AG10803 (cell line): ENCODE measurements at regions not wholly inside any gene's neighbourhood (a gene's known extent, or its start where the extent isn't known, plus 50 kb on each side); places are given as distances from the start of the nearest gene placed in this dataset.
"Not testable (repeated sequence)": the region's sequence is repeated elsewhere in the genome, so short reads cannot be mapped to it uniquely, and the experiment has no call there.

Experiments
- DNase-seq: peaks from one replicate; pipeline ENCODE4 v3.0.0; 2010; ENCODE audit warnings: low read depth
- H3K4me3 ChIP-seq: 2 replicates; pipeline ENCODE4 v1.5.1; 2011; ENCODE audit warnings: mild to moderate bottlenecking, low read length, control low read depth
- CTCF ChIP-seq: conservative IDR thresholded peaks from 2 replicates; pipeline ENCODE4 v1.5.1; 2011; ENCODE audit warnings: mild to moderate bottlenecking, low read length, control low read depth, inconsistent platforms

DNA sequence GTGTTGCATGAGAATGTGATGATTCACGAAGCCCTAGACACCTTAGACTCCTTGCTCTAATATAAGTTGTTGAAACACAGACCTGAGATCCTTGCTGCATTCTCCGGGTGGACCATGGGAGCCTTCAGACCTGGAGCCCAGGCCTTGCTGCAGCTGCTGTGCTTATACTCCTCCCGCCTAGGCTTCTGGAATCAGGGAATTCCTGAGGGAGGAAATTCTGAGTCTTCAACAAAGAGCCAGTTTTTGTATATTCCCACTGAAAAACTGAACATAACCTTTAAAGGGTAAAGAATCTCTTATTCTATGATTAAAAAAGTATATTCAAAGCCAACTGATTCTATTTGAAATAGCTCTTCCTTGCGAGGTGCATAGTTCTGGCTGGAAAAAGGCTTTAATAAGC, 245.1 kb upstream of the ELAVL2 start:
- no peak overlapping the region for H3K4me3 ChIP-seq
- no peak for TF ChIP-seq CTCF
- DNase-seq = no peak

DNA sequence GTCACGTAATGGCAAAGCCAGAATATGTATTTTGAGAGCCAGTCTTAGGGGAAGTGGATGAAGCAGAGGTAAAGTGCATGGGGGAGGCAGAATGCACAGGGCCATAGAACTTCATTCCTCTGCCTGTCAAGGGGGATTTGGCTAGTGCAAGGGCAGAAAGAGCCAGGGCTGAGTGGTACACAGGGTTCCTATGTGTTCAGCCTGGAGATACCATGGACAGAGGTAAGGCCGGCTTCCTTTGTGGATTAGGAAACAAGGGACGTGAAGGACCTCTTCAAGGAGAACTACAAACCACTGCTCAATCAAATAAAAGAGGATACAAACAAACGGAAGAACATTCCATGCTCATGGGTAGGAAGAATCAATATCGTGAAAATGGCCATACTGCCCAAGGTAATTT, 241.1 kb upstream of the ELAVL2 start:
- DNase-seq, H3K4me3 ChIP-seq: not testable (repeated sequence)

DNA sequence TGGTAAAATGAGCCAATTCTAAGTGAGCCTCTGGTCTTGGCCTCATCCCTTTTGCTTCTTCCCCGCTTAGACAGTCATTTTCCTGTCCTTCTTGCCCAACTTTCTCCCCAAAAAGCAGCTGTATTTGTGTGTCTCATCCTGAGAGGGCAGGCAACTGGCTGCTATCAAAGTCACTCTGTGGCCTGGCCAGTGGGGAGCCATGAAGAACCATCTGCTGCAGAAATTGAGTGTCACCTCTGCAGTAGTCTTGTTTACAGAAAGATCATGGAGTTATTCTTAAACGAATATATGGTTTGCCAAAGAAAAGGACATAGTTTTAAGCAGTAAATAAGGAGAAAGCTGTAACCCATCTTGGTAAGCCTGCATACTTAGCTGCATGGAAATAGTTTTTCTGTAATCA, 233.6 kb upstream of the ELAVL2 start:
- no peak for TF ChIP-seq CTCF
- DNase-seq = no peak
- H3K4me3 ChIP-seq = no peak overlapping the region

- H3K4me3 ChIP-seq = no peak overlapping the region
- no peak for TF ChIP-seq CTCF
- no peak for DNase-seq
Measured at GRCh38 chr9:24051587-24051986, 225.5 kb upstream of the ELAVL2 start.

DNA sequence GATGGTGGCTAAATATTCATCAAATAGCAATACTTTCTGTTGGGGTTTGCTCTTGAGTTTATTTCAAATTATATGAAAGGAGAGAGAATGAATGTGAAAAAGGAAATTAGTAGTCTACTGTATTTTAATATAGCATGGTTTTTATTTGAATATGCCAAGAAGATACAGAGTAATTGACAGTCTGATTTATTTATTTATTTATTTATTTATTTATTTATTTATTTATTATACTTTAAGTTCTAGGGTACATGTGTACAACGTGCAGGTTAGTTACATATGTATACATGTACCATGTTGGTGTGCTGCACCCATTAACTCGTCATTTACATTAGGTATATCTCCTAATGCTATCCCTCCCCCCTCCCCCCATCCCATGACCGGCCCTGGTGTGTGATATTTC, 224.2 kb upstream of the ELAVL2 start:
- not testable (repeated sequence) for H3K4me3 ChIP-seq, DNase-seq

DNA sequence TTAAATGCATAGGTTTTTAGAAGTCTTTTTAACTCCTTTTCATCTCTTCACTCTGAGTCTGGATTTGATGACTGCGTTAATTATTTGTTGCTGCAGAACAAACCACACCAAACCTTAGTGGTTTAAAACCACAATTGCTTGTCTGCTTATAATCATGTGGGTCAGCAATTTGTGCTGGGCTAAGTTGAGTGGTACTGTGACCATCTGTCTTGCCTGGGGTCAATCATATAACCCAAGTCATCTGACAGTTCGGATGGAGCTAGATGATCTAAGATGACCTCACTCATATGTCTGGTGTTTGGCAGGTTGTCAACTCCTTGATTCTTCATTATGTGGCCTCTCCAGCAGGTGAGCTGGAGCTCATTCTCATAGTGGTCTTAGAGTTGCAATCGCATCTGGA, 219.1 kb upstream of the ELAVL2 start:
- DNase-seq = no peak
- no peak for TF ChIP-seq CTCF
- H3K4me3 ChIP-seq = no peak overlapping the region

- no peak overlapping the region for H3K4me3 ChIP-seq
- no peak for TF ChIP-seq CTCF
- DNase-seq = no peak
Measured at GRCh38 chr9:24044576-24044975, 218.5 kb upstream of the ELAVL2 start.

DNA sequence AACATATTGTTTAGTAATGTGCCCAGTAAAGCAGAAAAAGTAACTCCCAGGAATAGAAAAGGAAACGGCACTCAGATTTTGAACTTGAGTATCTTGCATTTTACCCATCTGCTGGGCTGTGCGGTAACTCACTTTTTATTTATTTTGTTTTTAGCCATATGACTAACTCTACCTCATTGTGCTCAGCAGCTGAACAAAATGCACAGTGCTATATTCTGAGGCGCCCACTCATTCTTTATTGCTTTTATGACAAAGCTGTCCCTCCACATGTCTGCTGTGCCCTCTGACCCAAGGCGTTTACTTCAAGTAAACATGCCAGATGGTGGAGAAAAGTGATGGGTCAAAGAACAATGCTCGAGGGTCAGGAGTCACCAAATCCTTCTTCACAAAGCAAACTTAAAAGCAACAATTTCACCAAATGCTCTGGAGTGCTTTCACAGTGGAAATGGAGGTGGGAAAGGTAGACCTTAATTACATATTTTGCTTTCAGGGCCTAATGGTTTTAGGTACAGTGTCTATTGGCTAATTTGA, 215.2 kb upstream of the ELAVL2 start:
- no peak overlapping the region for H3K4me3 ChIP-seq
- DNase-seq = no peak
- no peak for TF ChIP-seq CTCF
